ENCODE measurements at regions not wholly inside any gene's neighbourhood (a gene's known extent, or its start where the extent isn't known, plus 50 kb on each side); places are given as distances from the start of the nearest gene placed in this dataset.

DNA sequence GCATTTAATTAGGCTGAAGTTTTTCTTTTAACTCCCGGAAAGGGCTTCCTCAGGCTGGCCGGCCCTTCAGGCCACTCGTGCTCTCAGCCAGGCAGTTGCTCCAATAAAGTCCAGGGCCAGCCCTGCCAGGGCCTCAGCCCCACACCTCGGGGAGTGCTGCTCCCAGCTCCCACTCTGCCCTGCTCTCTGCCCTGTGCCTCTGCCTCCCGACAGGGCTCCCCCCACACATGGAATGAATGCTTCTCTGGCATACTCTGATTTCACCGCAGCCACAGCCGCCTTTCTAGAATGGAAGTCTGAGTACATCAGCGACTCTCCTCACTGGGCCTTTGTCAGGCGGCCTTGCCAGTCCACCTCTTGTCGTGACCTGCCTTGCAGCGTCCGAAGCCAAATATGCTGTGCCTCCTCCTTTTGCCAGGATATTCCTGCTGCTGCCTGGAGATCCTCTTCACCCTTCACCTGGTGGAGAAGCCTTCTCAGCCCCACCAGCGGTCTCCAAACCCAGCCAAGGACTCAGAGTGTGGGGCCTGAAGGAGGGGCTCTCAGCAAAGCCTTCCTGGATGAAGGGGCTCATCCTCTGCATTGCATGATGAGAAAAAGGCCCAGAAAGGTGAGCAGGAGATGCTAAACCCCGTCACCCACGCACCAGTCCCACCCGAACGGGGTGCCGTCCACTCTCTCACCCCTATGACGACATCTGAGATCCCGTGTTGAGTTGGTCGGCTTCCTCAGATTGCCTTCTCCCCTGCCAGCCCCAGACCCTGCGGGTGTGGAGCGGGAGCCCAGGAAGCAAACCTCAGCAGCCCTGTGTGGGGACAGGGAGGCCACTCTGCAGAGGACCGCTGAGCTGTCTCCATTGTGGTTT is 472.7 kb upstream of the HS6ST1 start:
- no peak overlapping the region for H3K27ac ChIP-seq (ENCODE audit: insufficient read depth in 1 of 2, low read depth in 1 of 2, low read length in 2 of 2, poor library complexity in 1 of 2, severe bottlenecking in 2 of 2)
- H3K4me3 ChIP-seq (ENCODE audit: control insufficient read depth in 1 of 7, extremely low read depth in 1 of 7, insufficient read depth in 4 of 7, low read depth in 2 of 7, low read length in 6 of 7): no peak overlapping the region
- H3K27me3 ChIP-seq (replicated peaks in 2 of 5; ENCODE audit: control insufficient read depth in 4 of 5, insufficient read depth in 5 of 5, low read length in 4 of 5): peaks cover 0 to 2% (median 0%) of the 10 kb centered on the region in 5 experiments
- POLR2A ChIA-PET: no interaction called here
- CTCF ChIA-PET: no interaction called here
- no peak for DNase-seq
- no peaks in the 10 kb centered on the region for H3K4me1 ChIP-seq (ENCODE audit: control extremely low read depth in 1 of 4, control insufficient read depth in 4 of 4, insufficient read depth in 4 of 4, low read length in 3 of 4)
- H3K36me3 ChIP-seq (ENCODE audit: control insufficient read depth in 4 of 4, insufficient read depth in 4 of 4, low read length in 3 of 4): no peaks in the 10 kb centered on the region
- 97% methylated on average over 24 of the region's 24 CpGs for WGBS (ENCODE audit: insufficient coverage)
- peaks cover 0 to 3% (median 0%) of the 10 kb centered on the region in 5 experiments for H3K9me3 ChIP-seq (ENCODE audit: control extremely low read depth in 1 of 5, control insufficient read depth in 4 of 5, insufficient read depth in 2 of 5, low read depth in 1 of 5, low read length in 4 of 5)

DNA sequence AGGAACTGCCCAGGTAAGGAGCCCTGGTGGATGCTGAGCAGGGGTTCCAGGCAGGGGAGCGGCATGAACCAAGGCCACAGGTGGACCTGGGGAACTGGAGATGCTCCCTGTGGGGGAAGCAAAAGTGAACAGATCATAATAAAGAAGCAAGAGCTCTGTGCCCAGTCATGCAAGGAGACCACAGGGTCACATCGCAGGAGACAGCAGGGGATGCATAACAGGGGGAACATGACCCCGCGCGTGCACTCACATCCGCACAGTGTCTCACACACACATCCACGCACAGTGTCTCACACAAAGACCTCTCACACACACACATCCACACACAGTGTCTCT is 473.3 kb upstream of the HS6ST1 start:
- POLR2A ChIA-PET: no interaction called here
- H3K4me1 ChIP-seq (ENCODE audit: control extremely low read depth in 1 of 4, control insufficient read depth in 4 of 4, insufficient read depth in 4 of 4, low read length in 3 of 4): no peaks in the 10 kb centered on the region
- CTCF ChIA-PET: no interaction called here
- DNase-seq: no peak
- 81% methylated on average over 7 of the region's 7 CpGs for WGBS (ENCODE audit: insufficient coverage)
- H3K27me3 ChIP-seq (replicated peaks in 2 of 5; ENCODE audit: control insufficient read depth in 4 of 5, insufficient read depth in 5 of 5, low read length in 4 of 5): peaks cover 0 to 2% (median 0%) of the 10 kb centered on the region in 5 experiments
- peaks cover 0 to 3% (median 0%) of the 10 kb centered on the region in 5 experiments for H3K9me3 ChIP-seq (ENCODE audit: control extremely low read depth in 1 of 5, control insufficient read depth in 4 of 5, insufficient read depth in 2 of 5, low read depth in 1 of 5, low read length in 4 of 5)
- no peak overlapping the region for H3K27ac ChIP-seq (ENCODE audit: insufficient read depth in 1 of 2, low read depth in 1 of 2, low read length in 2 of 2, poor library complexity in 1 of 2, severe bottlenecking in 2 of 2)
- no peak overlapping the region for H3K4me3 ChIP-seq (ENCODE audit: control insufficient read depth in 1 of 7, extremely low read depth in 1 of 7, insufficient read depth in 4 of 7, low read depth in 2 of 7, low read length in 6 of 7)
- no peaks in the 10 kb centered on the region for H3K36me3 ChIP-seq (ENCODE audit: control insufficient read depth in 4 of 4, insufficient read depth in 4 of 4, low read length in 3 of 4)

DNA sequence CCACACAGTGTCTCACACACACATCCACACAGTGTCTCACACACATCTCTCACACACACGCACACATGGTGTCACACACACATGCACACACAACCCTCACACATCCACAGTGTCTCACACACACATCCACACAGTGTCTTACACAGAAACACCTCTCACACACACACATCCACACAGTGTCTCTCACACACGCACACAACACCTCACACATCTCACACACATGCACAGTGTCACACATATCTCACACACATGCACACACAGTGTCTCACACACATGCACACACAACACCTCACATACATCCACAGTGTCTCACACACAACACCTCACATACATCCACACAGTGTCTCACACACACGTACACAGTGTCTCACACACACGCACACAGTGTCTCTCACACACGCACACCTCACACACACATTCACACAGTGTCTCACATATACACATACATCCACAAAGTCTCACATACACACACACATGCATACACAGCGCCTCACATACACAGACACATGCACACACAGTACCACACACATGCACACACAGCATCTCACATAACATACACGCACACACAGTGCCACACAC is 473.9 kb upstream of the HS6ST1 start:
- H3K4me1 ChIP-seq (ENCODE audit: control extremely low read depth in 1 of 4, control insufficient read depth in 4 of 4, insufficient read depth in 4 of 4, low read length in 3 of 4): no peaks in the 10 kb centered on the region
- DNase-seq: no peak
- H3K4me3 ChIP-seq (ENCODE audit: control insufficient read depth in 1 of 7, extremely low read depth in 1 of 7, insufficient read depth in 4 of 7, low read depth in 2 of 7, low read length in 6 of 7): no peak overlapping the region
- H3K36me3 ChIP-seq (ENCODE audit: control insufficient read depth in 4 of 4, insufficient read depth in 4 of 4, low read length in 3 of 4): no peaks in the 10 kb centered on the region
- ChIA-PET POLR2A (no interaction called here), CTCF (no interaction called here)
- peaks cover 0 to 3% (median 0%) of the 10 kb centered on the region in 5 experiments for H3K9me3 ChIP-seq (ENCODE audit: control extremely low read depth in 1 of 5, control insufficient read depth in 4 of 5, insufficient read depth in 2 of 5, low read depth in 1 of 5, low read length in 4 of 5)
- 98% methylated on average over 6 of the region's 7 CpGs for WGBS (ENCODE audit: insufficient coverage)
- no peak overlapping the region for H3K27ac ChIP-seq (ENCODE audit: insufficient read depth in 1 of 2, low read depth in 1 of 2, low read length in 2 of 2, poor library complexity in 1 of 2, severe bottlenecking in 2 of 2)
- no peaks in the 10 kb centered on the region for H3K27me3 ChIP-seq (replicated peaks in 2 of 5; ENCODE audit: control insufficient read depth in 4 of 5, insufficient read depth in 5 of 5, low read length in 4 of 5)

DNA sequence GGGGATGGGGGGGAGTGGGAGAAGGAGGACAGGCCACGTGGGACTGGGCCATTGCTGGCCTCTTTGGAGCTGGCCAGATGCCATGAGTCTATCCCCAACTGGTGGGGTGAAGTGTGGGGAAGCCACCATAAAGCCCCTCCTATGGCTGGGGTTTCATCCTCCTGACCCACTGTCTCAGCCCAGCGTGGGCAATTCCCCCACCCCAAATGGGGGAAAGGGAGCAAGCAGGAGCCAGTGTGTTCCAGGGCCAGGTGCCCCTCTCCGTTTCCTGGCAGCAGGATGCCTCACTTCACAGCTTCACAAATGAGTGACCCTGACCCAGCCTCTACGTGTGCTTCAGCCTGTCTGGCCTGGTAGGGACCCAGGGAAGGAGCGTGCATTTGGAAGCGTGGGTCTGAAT is 474.7 kb upstream of the HS6ST1 start:
- H3K36me3 ChIP-seq (ENCODE audit: control insufficient read depth in 4 of 4, insufficient read depth in 4 of 4, low read length in 3 of 4): no peaks in the 10 kb centered on the region
- H3K9me3 ChIP-seq (ENCODE audit: control extremely low read depth in 1 of 5, control insufficient read depth in 4 of 5, insufficient read depth in 2 of 5, low read depth in 1 of 5, low read length in 4 of 5): peaks cover 0 to 1% (median 0%) of the 10 kb centered on the region in 5 experiments
- POLR2A ChIA-PET: no interaction called here
- CTCF ChIA-PET: no interaction called here
- 93% methylated on average over 5 of the region's 6 CpGs for WGBS (ENCODE audit: insufficient coverage)
- no peak overlapping the region for H3K4me3 ChIP-seq (ENCODE audit: control insufficient read depth in 1 of 7, extremely low read depth in 1 of 7, insufficient read depth in 4 of 7, low read depth in 2 of 7, low read length in 6 of 7)
- H3K27ac ChIP-seq (ENCODE audit: insufficient read depth in 1 of 2, low read depth in 1 of 2, low read length in 2 of 2, poor library complexity in 1 of 2, severe bottlenecking in 2 of 2): no peak overlapping the region
- H3K27me3 ChIP-seq (replicated peaks in 2 of 5; ENCODE audit: control insufficient read depth in 4 of 5, insufficient read depth in 5 of 5, low read length in 4 of 5): no peaks in the 10 kb centered on the region
- no peaks in the 10 kb centered on the region for H3K4me1 ChIP-seq (ENCODE audit: control extremely low read depth in 1 of 4, control insufficient read depth in 4 of 4, insufficient read depth in 4 of 4, low read length in 3 of 4)
- DNase-seq: no peak

DNA sequence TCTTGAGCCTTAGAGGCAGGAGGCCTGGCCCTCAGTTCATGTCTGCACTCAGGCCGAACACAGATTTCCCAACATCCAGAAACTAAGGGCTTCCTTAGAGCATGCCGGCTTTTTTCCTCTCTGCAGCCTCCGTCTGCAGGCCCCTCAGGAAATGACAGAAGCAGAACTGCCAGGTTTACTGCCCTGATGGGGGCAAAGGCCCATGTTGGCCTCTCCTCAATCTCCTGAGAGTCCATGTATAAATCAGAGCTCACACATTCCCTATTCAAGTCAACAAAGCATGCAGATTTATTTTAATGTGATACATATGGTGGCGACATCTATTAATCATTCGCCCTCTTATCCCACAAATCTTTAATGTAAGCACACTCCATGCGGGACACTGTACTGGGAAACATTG is 475.6 kb upstream of the HS6ST1 start:
- DNase-seq: no peak
- Histone ChIP-seq H3K27me3 (replicated peaks in 2 of 5; ENCODE audit: control insufficient read depth in 4 of 5, insufficient read depth in 5 of 5, low read length in 4 of 5) (peaks cover 0 to 2% (median 0%) of the 10 kb centered on the region in 5 experiments), H3K4me1 (ENCODE audit: control extremely low read depth in 1 of 4, control insufficient read depth in 4 of 4, insufficient read depth in 4 of 4, low read length in 3 of 4) (no peaks in the 10 kb centered on the region), H3K4me3 (ENCODE audit: control insufficient read depth in 1 of 7, extremely low read depth in 1 of 7, insufficient read depth in 4 of 7, low read depth in 2 of 7, low read length in 6 of 7) (no peak overlapping the region), H3K36me3 (ENCODE audit: control insufficient read depth in 4 of 4, insufficient read depth in 4 of 4, low read length in 3 of 4) (no peaks in the 10 kb centered on the region), H3K9me3 (ENCODE audit: control extremely low read depth in 1 of 5, control insufficient read depth in 4 of 5, insufficient read depth in 2 of 5, low read depth in 1 of 5, low read length in 4 of 5) (no peaks in the 10 kb centered on the region), H3K27ac (ENCODE audit: insufficient read depth in 1 of 2, low read depth in 1 of 2, low read length in 2 of 2, poor library complexity in 1 of 2, severe bottlenecking in 2 of 2) (no peak overlapping the region)
- 82% methylated on average over 3 of the region's 6 CpGs for WGBS (ENCODE audit: insufficient coverage)
- ChIA-PET CTCF (no interaction called here), POLR2A (no interaction called here)

DNA sequence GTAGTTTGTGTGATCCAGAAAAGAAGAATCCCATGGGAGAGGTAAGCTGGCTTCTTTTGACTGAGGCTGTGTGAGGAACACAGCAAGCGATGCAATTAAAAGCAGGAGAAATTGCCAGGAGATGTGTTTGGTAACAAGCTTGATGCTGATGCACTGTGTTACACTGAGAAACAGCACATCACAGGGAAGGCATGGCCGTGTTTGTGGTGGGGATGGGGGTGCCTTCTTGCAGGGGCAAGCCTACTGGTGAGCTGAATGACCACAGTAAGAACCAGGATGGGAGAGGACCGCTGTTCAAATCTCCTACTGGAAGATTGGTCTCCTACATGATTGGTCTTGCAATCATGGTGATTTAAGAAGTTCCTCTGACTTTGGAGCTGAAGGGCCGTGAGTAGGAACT is 477.7 kb upstream of the HS6ST1 start:
- H3K4me3 ChIP-seq (ENCODE audit: control insufficient read depth in 1 of 7, extremely low read depth in 1 of 7, insufficient read depth in 4 of 7, low read depth in 2 of 7, low read length in 6 of 7): no peak overlapping the region
- H3K9me3 ChIP-seq (ENCODE audit: control extremely low read depth in 1 of 5, control insufficient read depth in 4 of 5, insufficient read depth in 2 of 5, low read depth in 1 of 5, low read length in 4 of 5): no peaks in the 10 kb centered on the region
- POLR2A ChIA-PET: no interaction called here
- no peaks in the 10 kb centered on the region for H3K4me1 ChIP-seq (ENCODE audit: control extremely low read depth in 1 of 4, control insufficient read depth in 4 of 4, insufficient read depth in 4 of 4, low read length in 3 of 4)
- no peak overlapping the region for H3K27ac ChIP-seq (ENCODE audit: insufficient read depth in 1 of 2, low read depth in 1 of 2, low read length in 2 of 2, poor library complexity in 1 of 2, severe bottlenecking in 2 of 2)
- CTCF ChIA-PET: no interaction called here
- H3K27me3 ChIP-seq (replicated peaks in 2 of 5; ENCODE audit: control insufficient read depth in 4 of 5, insufficient read depth in 5 of 5, low read length in 4 of 5): peaks cover 0 to 2% (median 0%) of the 10 kb centered on the region in 5 experiments
- H3K36me3 ChIP-seq (ENCODE audit: control insufficient read depth in 4 of 4, insufficient read depth in 4 of 4, low read length in 3 of 4): no peaks in the 10 kb centered on the region
- 62% methylated on average over 4 of the region's 4 CpGs for WGBS (ENCODE audit: insufficient coverage)
- no peak for DNase-seq

DNA sequence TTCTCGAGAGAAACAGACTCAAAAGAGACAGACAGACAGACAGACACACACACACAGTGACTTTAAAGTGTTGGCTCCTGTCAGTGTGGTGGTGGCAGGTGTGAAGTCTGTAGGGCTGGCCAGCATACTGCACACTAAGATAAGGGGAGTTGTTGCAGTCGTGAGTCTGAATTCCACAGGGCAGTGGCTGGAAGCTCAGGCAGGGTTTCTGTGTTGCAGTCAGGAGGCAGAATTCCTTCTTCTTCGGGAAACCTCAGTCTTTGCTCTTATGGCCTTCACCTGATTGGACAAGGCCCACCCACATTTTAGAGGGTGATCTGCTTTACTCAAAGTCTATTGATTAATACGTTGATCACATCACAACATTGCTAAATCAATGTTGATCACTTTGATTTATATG is 478.4 kb upstream of the HS6ST1 start:
- CTCF ChIA-PET: no interaction called here
- peaks cover 0 to 2% (median 0%) of the 10 kb centered on the region in 5 experiments for H3K27me3 ChIP-seq (replicated peaks in 2 of 5; ENCODE audit: control insufficient read depth in 4 of 5, insufficient read depth in 5 of 5, low read length in 4 of 5)
- H3K27ac ChIP-seq (ENCODE audit: insufficient read depth in 1 of 2, low read depth in 1 of 2, low read length in 2 of 2, poor library complexity in 1 of 2, severe bottlenecking in 2 of 2): no peak overlapping the region
- H3K36me3 ChIP-seq (ENCODE audit: control insufficient read depth in 4 of 4, insufficient read depth in 4 of 4, low read length in 3 of 4): no peaks in the 10 kb centered on the region
- no peak overlapping the region for H3K4me3 ChIP-seq (ENCODE audit: control insufficient read depth in 1 of 7, extremely low read depth in 1 of 7, insufficient read depth in 4 of 7, low read depth in 2 of 7, low read length in 6 of 7)
- POLR2A ChIA-PET: interaction anchor here (0.7 kb wide), 1 partner anchor 50 kb away, joined by 3 read pairs; no protein-coding TSS in a partner anchor
- WGBS (ENCODE audit: insufficient coverage): 85% methylated on average over 2 of the region's 4 CpGs
- DNase-seq: no peak
- no peaks in the 10 kb centered on the region for H3K4me1 ChIP-seq (ENCODE audit: control extremely low read depth in 1 of 4, control insufficient read depth in 4 of 4, insufficient read depth in 4 of 4, low read length in 3 of 4)
- H3K9me3 ChIP-seq (ENCODE audit: control extremely low read depth in 1 of 5, control insufficient read depth in 4 of 5, insufficient read depth in 2 of 5, low read depth in 1 of 5, low read length in 4 of 5): no peaks in the 10 kb centered on the region
